Panc1 (cell line): ENCODE measurements at regions not wholly inside any gene's neighbourhood (a gene's known extent, or its start where the extent isn't known, plus 50 kb on each side); places are given as distances from the start of the nearest gene placed in this dataset.

Experiments
- ATAC-seq: fragments of 200-7000 bp; cut with Tn5 transposase; 2 replicates; pipeline ENCODE4 v1.9.1; 2020; ENCODE audit warnings: mild to moderate bottlenecking, moderate library complexity
- BruUV-seq: library from RNA; stranded (reverse); fragments of 400-500 nt; replicated peaks from 2 replicates; lab custom pipeline; 2021; lab: Mats Ljungman, UMichigan
- CTCF ChIA-PET: fragments of 300-600 bp; sonication (Branson Sonifier 250); formaldehyde crosslinking; loops from one replicate; lab custom pipeline; 2022; ENCODE audit warnings: antibody characterized with exemption; lab: Charles Lee
- POLR2A ChIA-PET: fragments of 300-600 bp; sonication (Branson Sonifier 250); formaldehyde crosslinking; loops from one replicate; lab custom pipeline; 2022; ENCODE audit warnings: antibody characterized with exemption; lab: Charles Lee
- DNase-seq: peaks from one replicate; pipeline ENCODE4 v3.0.0-alpha.2; 2010; ENCODE audit warnings: low read depth, low spot score
- H3K27ac ChIP-seq: 2 replicates; pipeline ENCODE4 v1.5.1; 2011; ENCODE audit warnings: mild to moderate bottlenecking, low read length, inconsistent platforms
- H3K27me3 ChIP-seq: fragments of 200-500 bp; sonication (Bioruptor generic); 2 replicates; pipeline ENCODE4 v1.6.0; 2014; ENCODE audit warnings: low read length, inconsistent platforms; ENCODE audit not compliant: control insufficient read depth, insufficient read depth
- H3K36me3 ChIP-seq: fragments of 200-500 bp; sonication (Bioruptor generic); 2 replicates; pipeline ENCODE4 v1.5.1; 2014; ENCODE audit warnings: inconsistent platforms, mild to moderate bottlenecking, low read length, moderate library complexity; ENCODE audit not compliant: control insufficient read depth, insufficient read depth
- H3K4me1 ChIP-seq: 2 replicates; pipeline ENCODE4 v1.5.1; 2011; ENCODE audit warnings: inconsistent platforms, mild to moderate bottlenecking, low read length, moderate library complexity; ENCODE audit not compliant: control insufficient read depth, insufficient read depth
- H3K4me3 ChIP-seq, 2 experiments: 2 replicates each; pipeline ENCODE4 v1.5.1; 2011 to 2012; ENCODE audit warnings: low read depth in 2 of 2, low read length in 2 of 2, mild to moderate bottlenecking in 2 of 2, inconsistent platforms in 1 of 2, moderate library complexity in 1 of 2
- H3K9me3 ChIP-seq: fragments of 200-500 bp; sonication (Bioruptor generic); 2 replicates; pipeline ENCODE4 v1.5.1; 2014; ENCODE audit warnings: low read depth, mild to moderate bottlenecking, inconsistent platforms, low read length, moderate library complexity; ENCODE audit not compliant: control insufficient read depth, insufficient read depth
- POLR2AphosphoS5 ChIP-seq: IDR thresholded peaks from 2 replicates; pipeline ENCODE4 v1.6.1; 2012; ENCODE audit warnings: mild to moderate bottlenecking, low read depth, low read length, moderate library complexity
- REST ChIP-seq, 2 experiments: IDR thresholded peaks; 2 replicates each; pipeline ENCODE4 v1.6.1; 2011 to 2012; ENCODE audit warnings: low read depth in 2 of 2, control low read depth in 1 of 2, low read length in 1 of 2, mild to moderate bottlenecking in 1 of 2, moderate library complexity in 1 of 2; ENCODE audit not compliant: insufficient read depth in 1 of 2
- SIN3A ChIP-seq: IDR thresholded peaks from 2 replicates; pipeline ENCODE4 v1.6.1; 2012; ENCODE audit warnings: low read depth, mild to moderate bottlenecking, low read length, moderate library complexity, borderline replicate concordance; ENCODE audit not compliant: insufficient read depth
- TCF7L2 ChIP-seq: IDR thresholded peaks from 2 replicates; pipeline ENCODE4 v1.6.1; 2011; ENCODE audit warnings: mild to moderate bottlenecking, low read depth, low read length, inconsistent platforms
- in situ Hi-C: cut with HindIII; loops from 2 replicates; pipeline ENCODE4 v1.10.0; 2016; ENCODE audit warnings: low sequenced_read_pairs, low pct_unique_long_range_greater_than_20kb
- intact Hi-C: fragments of 100-400 bp; cut with micrococcal nuclease; formaldehyde crosslinking; loops from one replicate; pipeline ENCODE4 v1.10.0; 2022; ENCODE audit not compliant: unreplicated experiment
- TF ChIP-seq, protein P1 (sequence below): fragments of 450-650 bp; IDR thresholded peaks from 2 replicates; pipeline ENCODE4 v1.5.1; 2017; ENCODE audit warnings: mild to moderate bottlenecking

GRCh38 chr6:98566126-98566525 is 268.2 kb upstream of the POU3F2 start:
- Histone ChIP-seq H3K36me3 (no peaks in the 10 kb centered on the region), H3K27ac (no peak overlapping the region), H3K4me1 (no peaks in the 10 kb centered on the region), H3K27me3 (no peaks in the 10 kb centered on the region; the same call in 1 of the 2 replicates), H3K9me3 (no peaks in the 10 kb centered on the region), H3K4me3 (no peak overlapping the region)
- ChIA-PET POLR2A (no interaction called here), CTCF (no interaction called here)
- intact Hi-C loops (no loop called here), in situ Hi-C loops (no loop called here)
- no peak for ATAC-seq
- no peak for DNase-seq
- BruUV-seq, result no TSS peak
- TF ChIP-seq, protein P1, sequence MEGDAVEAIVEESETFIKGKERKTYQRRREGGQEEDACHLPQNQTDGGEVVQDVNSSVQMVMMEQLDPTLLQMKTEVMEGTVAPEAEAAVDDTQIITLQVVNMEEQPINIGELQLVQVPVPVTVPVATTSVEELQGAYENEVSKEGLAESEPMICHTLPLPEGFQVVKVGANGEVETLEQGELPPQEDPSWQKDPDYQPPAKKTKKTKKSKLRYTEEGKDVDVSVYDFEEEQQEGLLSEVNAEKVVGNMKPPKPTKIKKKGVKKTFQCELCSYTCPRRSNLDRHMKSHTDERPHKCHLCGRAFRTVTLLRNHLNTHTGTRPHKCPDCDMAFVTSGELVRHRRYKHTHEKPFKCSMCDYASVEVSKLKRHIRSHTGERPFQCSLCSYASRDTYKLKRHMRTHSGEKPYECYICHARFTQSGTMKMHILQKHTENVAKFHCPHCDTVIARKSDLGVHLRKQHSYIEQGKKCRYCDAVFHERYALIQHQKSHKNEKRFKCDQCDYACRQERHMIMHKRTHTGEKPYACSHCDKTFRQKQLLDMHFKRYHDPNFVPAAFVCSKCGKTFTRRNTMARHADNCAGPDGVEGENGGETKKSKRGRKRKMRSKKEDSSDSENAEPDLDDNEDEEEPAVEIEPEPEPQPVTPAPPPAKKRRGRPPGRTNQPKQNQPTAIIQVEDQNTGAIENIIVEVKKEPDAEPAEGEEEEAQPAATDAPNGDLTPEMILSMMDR, result no peak
- TF ChIP-seq SIN3A, result no peak
- no peak for TF ChIP-seq POLR2AphosphoS5
- no peak for TF ChIP-seq REST (IDR thresholded peaks at IDR 0.05; ENCODE audit: insufficient read depth in 1 of 2, low read depth in 2 of 2, low read length in 1 of 2)
- no peak for TF ChIP-seq TCF7L2

- no peaks in the 10 kb centered on the region; the same call in 1 of the 2 replicates for H3K27me3 ChIP-seq
- intact Hi-C loops, result no loop called here
- DNase-seq (no peak), ATAC-seq (no peak)
- POLR2A ChIA-PET, result no interaction called here
- H3K4me3 ChIP-seq, result no peak overlapping the region
- BruUV-seq, result no TSS peak
- H3K9me3 ChIP-seq, result no peaks in the 10 kb centered on the region
- H3K4me1 ChIP-seq, result no peaks in the 10 kb centered on the region
- no peak overlapping the region for H3K27ac ChIP-seq
- in situ Hi-C loops, result no loop called here
- no peak for TF ChIP-seq REST (IDR thresholded peaks at IDR 0.05; ENCODE audit: insufficient read depth in 1 of 2, low read depth in 2 of 2, low read length in 1 of 2)
- no peak for TF ChIP-seq POLR2AphosphoS5
- TF ChIP-seq, protein P1, result no peak
- no peak for TF ChIP-seq TCF7L2
- no peak for TF ChIP-seq SIN3A
- no peaks in the 10 kb centered on the region for H3K36me3 ChIP-seq
- CTCF ChIA-PET, result no interaction called here
These were observed 261.8 kb upstream of the POU3F2 start for GRCh38 chr6:98572579-98572978.
